WI38 (cell line): ENCODE measurements at regions not wholly inside any gene's neighbourhood (a gene's known extent, or its start where the extent isn't known, plus 50 kb on each side); places are given as distances from the start of the nearest gene placed in this dataset.

Experiments used
- H3K4me3 ChIP-seq: 2 replicates; pipeline ENCODE4 v1.5.1; 2011; ENCODE audit warnings: low read depth, mild to moderate bottlenecking, control low read depth, low read length
- CTCF ChIP-seq: IDR thresholded peaks from 2 replicates; pipeline ENCODE4 v1.5.1; 2012; ENCODE audit warnings: low read depth, mild to moderate bottlenecking, control low read depth, low read length

GRCh38 chr20:39876976-39877635 lies 811.9 kb downstream of the MAFB start:
- TF ChIP-seq CTCF: no peak

GRCh38 chr20:39875492-39876110 lies 813.4 kb downstream of the MAFB start:
- no peak for TF ChIP-seq CTCF
- no peak overlapping the region for H3K4me3 ChIP-seq

More at GRCh38 chr20:39876976-39877635, 811.9 kb downstream of the MAFB start:
- H3K4me3 ChIP-seq: no peak overlapping the region

GRCh38 chr20:39874049-39874893 lies 814.8 kb downstream of the MAFB start:
- H3K4me3 ChIP-seq: no peak overlapping the region
- peak; percentile 53 for TF ChIP-seq CTCF

GRCh38 chr20:39873286-39873685 lies 815.8 kb downstream of the MAFB start:
- H3K4me3 ChIP-seq: no peak overlapping the region
- TF ChIP-seq CTCF: no peak

- TF ChIP-seq CTCF: no peak
- no peak overlapping the region for H3K4me3 ChIP-seq
Observed at GRCh38 chr20:39871013-39871412, 818.0 kb downstream of the MAFB start.

GRCh38 chr20:39865446-39865845 lies 823.6 kb downstream of the MAFB start:
- no peak for TF ChIP-seq CTCF
- no peak overlapping the region for H3K4me3 ChIP-seq

GRCh38 chr20:39862470-39862891 lies 826.6 kb downstream of the MAFB start:
- no peak for TF ChIP-seq CTCF
- no peak overlapping the region for H3K4me3 ChIP-seq
